Esophagus muscularis mucosa (tissue), 4 donors: ENCODE measurements at regions not wholly inside any gene's neighbourhood (a gene's known extent, or its start where the extent isn't known, plus 50 kb on each side); places are given as distances from the start of the nearest gene placed in this dataset.

ENCODE experiments used
- DNase-seq: peaks from one replicate; pipeline ENCODE4 v3.0.0-alpha.2; 2017; ENCODE audit errors: extremely low spot score
- H3K27ac ChIP-seq, 4 donors: fragments of 200-600 bp; sonication (generic); replicated peaks in 1 of 4; 1 replicate in 3 of 4; 2 replicates in 1 of 4; pipeline ENCODE4 v1.5.1; 2016 to 2019; ENCODE audit warnings: mild to moderate bottlenecking in 1 of 4
- H3K27me3 ChIP-seq, 4 donors: fragments of 200-600 bp; sonication (generic); one replicate each; pipeline versions ENCODE4 v1.5.1 to v1.6.0; 2016 to 2019
- H3K36me3 ChIP-seq, 4 donors: fragments of 200-600 bp; sonication (generic); one replicate each; pipeline ENCODE4 v1.5.1; 2016 to 2019
- H3K4me1 ChIP-seq, 4 donors: fragments of 200-600 bp; sonication (generic); one replicate each; pipeline ENCODE4 v1.5.1; 2016 to 2019
- H3K4me3 ChIP-seq, 4 donors: fragments of 200-600 bp; sonication (generic); 1 replicate in 2 of 4; 2 replicates in 2 of 4; pipeline ENCODE4 v1.5.1; 2016 to 2019; ENCODE audit warnings: mild to moderate bottlenecking in 4 of 4, moderate library complexity in 1 of 4
- H3K9me3 ChIP-seq, 4 donors: fragments of 200-600 bp; sonication (generic); 1 replicate in 3 of 4; 2 replicates in 1 of 4; pipeline ENCODE4 v1.5.1; 2016 to 2019
- CTCF ChIP-seq, 3 experiments: fragments of 200-600 bp in 2 of 3; fragments of 450-650 bp in 1 of 3; sonication (generic) in 2 of 3; IDR thresholded peaks; one replicate each; pipeline ENCODE4 v1.5.1; 2017 to 2019; ENCODE audit warnings: antibody characterized with exemption in 3 of 3, mild to moderate bottlenecking in 2 of 3, moderate library complexity in 1 of 3
- EP300 ChIP-seq: sonication (generic); formaldehyde crosslinking; IDR thresholded peaks from one replicate; pipeline ENCODE4 v1.6.1; 2017; ENCODE audit warnings: antibody characterized with exemption
- POLR2A ChIP-seq: fragments of 450-650 bp; IDR thresholded peaks from one replicate; pipeline ENCODE4 v1.6.1; 2017; ENCODE audit warnings: antibody characterized with exemption, moderate library complexity, mild to moderate bottlenecking, low read depth
- POLR2AphosphoS5 ChIP-seq, 2 donors: sonication (generic); formaldehyde crosslinking; IDR thresholded peaks; one replicate each; pipeline ENCODE4 v1.6.1; 2017; ENCODE audit warnings: antibody characterized with exemption in 2 of 2
- WGBS: methylation state at CpG from one replicate; pipeline ENCODE4 v1.1.5; 2018; 5-methylcytosine and 5-hydroxymethylcytosine counted together
- intact Hi-C: fragments of 100-400 bp; cut with DNase I; formaldehyde crosslinking; loops from one replicate; pipeline ENCODE4 v1.15.1; 2023

DNA sequence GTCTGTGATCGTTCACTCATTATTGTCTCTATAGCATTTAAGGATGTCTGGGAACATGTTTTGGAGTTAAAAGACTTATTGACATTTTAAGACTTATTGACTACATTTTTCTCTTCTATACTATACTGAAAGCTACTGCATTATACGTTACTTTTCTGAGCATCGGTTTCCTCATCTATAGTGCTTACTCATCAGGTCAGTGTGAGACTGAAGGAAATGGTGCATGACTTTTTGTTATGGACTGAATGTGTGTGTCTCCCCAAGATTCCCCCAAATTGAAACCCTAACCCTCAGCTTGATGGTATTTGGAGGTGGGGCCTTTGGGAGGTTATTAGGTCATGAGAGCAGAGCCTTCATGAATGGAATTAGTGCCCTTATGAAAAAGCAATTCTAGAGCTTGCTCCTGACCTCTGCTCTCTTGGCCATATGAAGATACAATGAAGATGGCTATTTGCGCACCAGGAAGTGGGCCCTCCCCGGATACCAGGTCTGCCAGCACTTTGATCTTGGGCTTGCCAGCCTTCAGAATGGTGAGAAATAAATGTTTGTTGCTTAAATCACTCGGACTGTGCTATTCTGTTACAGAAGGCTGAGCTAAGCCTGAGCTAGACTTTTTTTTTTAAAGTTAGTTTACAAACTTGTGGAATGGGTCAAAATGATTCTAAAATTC, 243.7 kb upstream of the RREB1 start:
- intact Hi-C loops: no loop called here

GRCh38 chr6:6865611-6866010, 242.2 kb upstream of the RREB1 start:
- TF ChIP-seq POLR2A (no peak), EP300 (no peak), POLR2AphosphoS5 (IDR thresholded peaks at IDR 0.05) (no peak), CTCF (IDR thresholded peaks at IDR 0.05) (no peak)
- intact Hi-C loops: no loop called here
- Histone ChIP-seq H3K4me3 (no peak overlapping the region), H3K9me3 (peaks cover 0 to 5% (median 0%) of the 10 kb centered on the region in 4 donors), H3K36me3 (no peaks in the 10 kb centered on the region), H3K27ac (no peak overlapping the region), H3K4me1 (no peaks in the 10 kb centered on the region), H3K27me3 (no peaks in the 10 kb centered on the region)
- no peak for DNase-seq
- 74% methylated on average over 5 of the region's 5 CpGs for WGBS

More for the DNA sequence above, 243.7 kb upstream of the RREB1 start:
- Histone ChIP-seq H3K27me3 (no peaks in the 10 kb centered on the region), H3K9me3 (no peaks in the 10 kb centered on the region), H3K4me3 (no peak overlapping the region), H3K4me1 (no peaks in the 10 kb centered on the region), H3K27ac (no peak overlapping the region), H3K36me3 (no peaks in the 10 kb centered on the region)
- DNase-seq: no peak
- TF ChIP-seq EP300 (no peak), POLR2A (no peak), POLR2AphosphoS5 (IDR thresholded peaks at IDR 0.05) (no peak)
- WGBS: 87% methylated on average over 6 of the region's 6 CpGs

DNA sequence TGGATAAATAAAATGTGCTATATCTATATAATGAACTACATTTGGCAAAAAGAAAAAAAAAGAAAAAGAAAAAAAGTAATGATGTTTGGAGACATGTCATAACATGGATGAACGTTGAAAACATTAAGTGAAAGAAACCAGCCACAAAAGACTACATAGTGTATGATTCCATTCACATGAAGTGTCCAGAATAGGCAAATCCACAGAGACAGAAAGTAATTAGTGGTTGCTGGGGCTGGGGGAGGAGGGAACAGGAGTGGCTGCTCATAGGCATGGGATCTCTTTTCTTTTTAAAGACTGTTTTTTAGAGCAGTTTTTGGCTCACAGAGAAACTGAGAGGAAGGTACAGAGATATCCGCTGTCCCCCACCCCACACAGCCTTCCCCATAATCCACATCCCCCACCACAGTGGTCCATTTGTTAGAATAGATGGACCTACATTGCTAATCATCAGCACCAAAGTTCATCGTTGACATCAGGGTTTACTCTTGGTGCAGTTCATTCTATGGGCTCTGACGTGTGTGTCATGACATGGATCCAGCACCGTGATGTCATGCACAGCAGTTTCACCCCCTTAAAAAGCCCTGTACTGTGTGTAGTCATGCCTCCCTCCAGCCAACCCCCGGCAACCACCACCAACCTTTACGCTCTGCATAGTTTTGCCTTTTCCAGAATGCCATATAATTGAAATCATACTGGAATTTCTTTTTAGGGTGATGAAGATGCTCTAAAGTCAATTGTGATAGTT, 240.9 kb upstream of the RREB1 start:
- no peak for DNase-seq
- no peak overlapping the region for H3K27ac ChIP-seq
- H3K4me3 ChIP-seq: no peak overlapping the region
- WGBS: 79% methylated on average over 7 of the region's 7 CpGs
- peaks cover 0 to 8% (median 0%) of the 10 kb centered on the region in 4 donors for H3K9me3 ChIP-seq
- TF ChIP-seq EP300 (no peak), CTCF (IDR thresholded peaks at IDR 0.05) (no peak), POLR2AphosphoS5 (IDR thresholded peaks at IDR 0.05) (no peak), POLR2A (no peak)
- no peaks in the 10 kb centered on the region for H3K4me1 ChIP-seq
- no peaks in the 10 kb centered on the region for H3K27me3 ChIP-seq
- intact Hi-C loops: no loop called here
- H3K36me3 ChIP-seq: no peaks in the 10 kb centered on the region

DNA sequence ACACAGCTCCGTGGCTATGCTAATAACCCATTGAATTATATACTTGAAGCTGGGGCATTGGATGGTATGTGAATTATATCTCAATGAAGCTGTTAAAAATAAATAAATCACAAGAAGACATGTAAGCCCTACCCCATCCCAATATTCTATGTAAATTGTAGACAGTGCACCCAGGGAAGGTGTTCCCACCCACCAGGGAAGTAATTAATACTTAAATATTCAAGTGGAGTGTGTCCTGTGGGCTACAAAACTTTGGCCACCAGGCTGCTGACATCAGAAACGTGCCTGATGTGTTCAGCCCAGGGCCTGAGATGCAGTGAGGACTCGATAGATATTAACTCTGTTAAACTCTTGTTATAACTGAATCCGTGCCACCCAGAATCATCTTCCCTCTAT, 240.4 kb upstream of the RREB1 start:
- Histone ChIP-seq H3K9me3 (peaks cover 0 to 8% (median 0%) of the 10 kb centered on the region in 4 donors), H3K4me3 (no peak overlapping the region), H3K27ac (no peak overlapping the region), H3K4me1 (no peaks in the 10 kb centered on the region), H3K27me3 (no peaks in the 10 kb centered on the region), H3K36me3 (no peaks in the 10 kb centered on the region)
- no peak for DNase-seq
- intact Hi-C loops: no loop called here
- no peak for TF ChIP-seq EP300
- no peak for TF ChIP-seq CTCF (IDR thresholded peaks at IDR 0.05)
- no peak for TF ChIP-seq POLR2A
- no peak for TF ChIP-seq POLR2AphosphoS5 (IDR thresholded peaks at IDR 0.05)
- 73% methylated on average over 4 of the region's 4 CpGs for WGBS

DNA sequence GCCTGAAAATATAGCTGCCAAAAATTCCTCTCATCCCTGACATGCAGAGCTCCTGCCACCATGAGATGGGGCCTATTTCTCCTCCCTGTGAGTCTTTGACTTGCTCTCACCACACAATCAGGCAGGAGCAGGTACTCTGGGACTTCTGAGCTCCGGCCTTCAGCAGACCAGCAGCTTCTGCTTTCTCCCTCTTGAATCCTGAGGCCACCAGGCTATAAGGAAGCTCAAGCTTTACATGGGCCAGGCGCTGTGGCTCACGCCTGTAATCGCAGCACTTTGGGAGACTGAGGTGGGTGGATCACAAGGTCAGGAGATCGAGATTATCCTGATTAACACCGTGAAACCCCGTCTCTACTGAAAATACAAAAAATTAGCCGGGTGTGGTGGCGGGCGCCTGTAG, 238.7 kb upstream of the RREB1 start:
- 90% methylated on average over 10 of the region's 10 CpGs for WGBS
- intact Hi-C loops: no loop called here
- no peaks in the 10 kb centered on the region for H3K4me1 ChIP-seq

More for the DNA sequence above, 238.7 kb upstream of the RREB1 start:
- DNase-seq: no peak
- TF ChIP-seq EP300: no peak
- TF ChIP-seq POLR2A: no peak
- no peak for TF ChIP-seq CTCF (IDR thresholded peaks at IDR 0.05)
- no peak for TF ChIP-seq POLR2AphosphoS5 (IDR thresholded peaks at IDR 0.05)
- H3K27me3 ChIP-seq: no peaks in the 10 kb centered on the region
- H3K9me3 ChIP-seq: peaks cover 0 to 8% (median 0%) of the 10 kb centered on the region in 4 donors
- H3K36me3 ChIP-seq: no peaks in the 10 kb centered on the region
- no peak overlapping the region for H3K27ac ChIP-seq
- no peak overlapping the region for H3K4me3 ChIP-seq
